Stimulated activated CD4-positive, alpha-beta T cell treated with anti-CD3 and anti-CD28 coated beads, Interleukin-1b, Interleukin-23, amount 100 ng/mL, for 48 hours (primary cell): ENCODE measurements at regions not wholly inside any gene's neighbourhood (a gene's known extent, or its start where the extent isn't known, plus 50 kb on each side); places are given as distances from the start of the nearest gene placed in this dataset.

Experiments
- DNase-seq: peaks from one replicate; pipeline ENCODE4 v3.0.0-alpha.2; 2020

GRCh38 chr2:41736105-41736567 lies 311.7 kb upstream of the PKDCC start:
- no peak for DNase-seq

DNA sequence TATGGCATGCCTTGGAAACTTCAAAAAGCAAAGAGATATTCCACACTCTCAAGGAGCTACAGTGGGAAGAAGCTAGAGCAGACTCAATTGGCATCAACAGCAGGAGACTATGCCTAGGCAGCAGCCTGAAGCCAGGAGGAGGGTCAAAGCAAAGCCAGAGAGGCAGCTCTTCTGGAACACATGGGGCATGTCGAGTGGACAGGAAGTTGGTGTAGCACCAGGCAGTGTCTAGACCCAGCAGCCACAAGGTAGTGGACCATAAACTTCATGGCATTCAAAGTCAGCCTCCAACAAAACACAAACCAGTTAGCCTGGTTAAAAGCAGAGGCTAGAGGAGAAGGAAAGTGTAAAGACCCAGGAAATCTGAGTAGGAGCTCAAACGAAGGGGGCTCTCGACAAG lies 311.2 kb upstream of the PKDCC start:
- DNase-seq, result no peak

- DNase-seq, result no peak
Observed at GRCh38 chr2:41737888-41738287, 309.9 kb upstream of the PKDCC start.

- DNase-seq, result no peak
Observed at GRCh38 chr2:41741951-41742595, 305.7 kb upstream of the PKDCC start.

DNA sequence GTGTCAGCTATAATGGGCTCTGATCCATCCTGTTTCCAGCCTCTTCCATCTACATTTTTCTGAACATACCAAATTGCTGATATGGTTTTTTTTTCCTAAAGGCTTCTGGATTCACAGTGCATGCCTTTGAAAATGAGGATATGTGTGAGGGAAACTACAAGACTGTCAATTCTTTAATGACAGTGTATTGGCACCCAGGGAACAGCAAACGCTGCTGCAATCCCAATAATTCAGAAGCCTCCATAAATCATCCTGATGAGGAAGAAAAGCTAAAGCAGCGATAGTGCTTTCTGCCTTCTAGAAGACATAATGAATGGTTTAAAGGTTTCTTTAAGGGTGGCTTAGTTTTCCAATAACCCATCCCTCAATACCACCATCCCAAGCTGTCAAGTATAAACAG lies 304.5 kb upstream of the PKDCC start:
- DNase-seq, result no peak

DNA sequence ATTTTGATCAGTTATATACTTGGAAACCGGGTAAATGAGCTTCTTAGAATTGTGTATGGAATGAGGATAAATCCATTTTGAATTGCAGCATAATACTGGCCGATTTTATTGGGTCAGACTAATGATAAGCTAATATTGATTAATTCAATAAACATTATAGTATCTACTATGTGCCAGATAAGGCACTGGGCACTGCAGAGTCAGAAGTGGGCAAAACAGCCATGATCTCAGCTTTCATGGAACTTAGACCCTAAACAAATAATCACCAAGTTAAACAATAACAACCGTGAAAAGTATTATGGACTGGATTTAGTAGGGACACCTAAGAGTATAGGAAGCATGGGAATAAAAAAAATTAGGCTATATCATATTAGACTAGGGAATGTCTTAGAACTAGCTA lies 297.0 kb upstream of the PKDCC start:
- no peak for DNase-seq

DNA sequence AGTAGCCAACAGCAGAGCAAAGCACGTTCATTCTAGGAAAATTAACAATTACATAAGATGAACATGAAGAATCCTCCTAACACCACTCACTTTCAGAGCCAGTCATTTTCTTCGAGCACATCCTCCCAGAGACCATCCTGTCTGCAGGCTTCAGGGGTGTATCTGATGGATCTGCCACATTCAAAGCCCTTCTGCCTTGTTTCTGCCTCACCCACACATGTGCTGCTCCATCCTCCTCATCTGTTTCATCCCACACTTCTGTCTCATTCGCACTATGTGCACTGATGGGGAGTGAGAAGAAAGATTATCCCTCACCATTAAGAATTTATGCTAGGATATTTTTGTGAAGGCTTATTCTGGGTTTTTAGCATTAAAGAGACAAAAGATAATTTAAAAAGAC lies 287.9 kb upstream of the PKDCC start:
- DNase-seq, result no peak

- no peak for DNase-seq
Observed at GRCh38 chr2:41763141-41763540, 284.7 kb upstream of the PKDCC start.

DNA sequence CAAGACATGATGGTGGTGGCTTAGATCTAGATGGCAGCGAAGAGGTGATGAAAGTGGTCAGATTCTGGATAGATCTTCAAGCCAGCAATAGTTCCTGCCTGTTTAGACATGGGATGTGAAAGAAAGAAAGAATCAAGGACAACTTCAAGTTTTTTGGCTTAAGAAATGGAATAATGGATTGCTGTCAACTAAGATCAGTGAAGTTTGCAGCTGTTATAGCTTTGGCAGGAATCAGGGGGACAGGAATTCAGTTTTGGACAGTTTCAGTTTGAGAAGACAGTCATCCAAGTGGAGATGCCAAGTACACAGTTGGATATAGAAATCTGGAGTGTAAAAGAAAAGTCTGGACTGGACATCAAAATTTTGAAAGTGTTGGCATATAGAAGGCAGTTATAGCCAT lies 283.7 kb upstream of the PKDCC start:
- no peak for DNase-seq

- DNase-seq, result no peak
Observed at GRCh38 chr2:41764919-41765318, 282.9 kb upstream of the PKDCC start.

DNA sequence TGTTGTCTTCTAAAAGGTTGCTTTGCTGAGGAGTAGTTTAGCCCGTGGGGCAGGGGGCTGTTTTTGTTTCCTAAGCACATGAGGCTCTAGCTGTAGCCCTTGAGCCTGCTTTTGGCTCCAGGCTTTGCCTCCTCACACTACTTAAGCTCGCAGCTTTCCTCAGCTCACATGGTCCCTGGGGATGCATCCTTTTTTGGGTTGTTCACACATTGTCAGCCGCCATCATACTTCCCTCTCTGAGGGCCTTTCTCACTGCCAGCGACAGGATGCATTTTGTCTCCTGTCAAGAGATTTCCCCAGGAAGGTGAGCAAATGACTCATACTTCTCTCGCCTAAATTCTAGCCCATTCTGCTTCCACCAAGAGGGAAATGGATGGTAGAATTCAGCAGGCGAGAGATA lies 279.5 kb upstream of the PKDCC start:
- DNase-seq, result no peak

GRCh38 chr2:41771710-41772109 lies 276.1 kb upstream of the PKDCC start:
- no peak for DNase-seq

- no peak for DNase-seq
Observed at GRCh38 chr2:41772697-41773096, 275.1 kb upstream of the PKDCC start.

DNA sequence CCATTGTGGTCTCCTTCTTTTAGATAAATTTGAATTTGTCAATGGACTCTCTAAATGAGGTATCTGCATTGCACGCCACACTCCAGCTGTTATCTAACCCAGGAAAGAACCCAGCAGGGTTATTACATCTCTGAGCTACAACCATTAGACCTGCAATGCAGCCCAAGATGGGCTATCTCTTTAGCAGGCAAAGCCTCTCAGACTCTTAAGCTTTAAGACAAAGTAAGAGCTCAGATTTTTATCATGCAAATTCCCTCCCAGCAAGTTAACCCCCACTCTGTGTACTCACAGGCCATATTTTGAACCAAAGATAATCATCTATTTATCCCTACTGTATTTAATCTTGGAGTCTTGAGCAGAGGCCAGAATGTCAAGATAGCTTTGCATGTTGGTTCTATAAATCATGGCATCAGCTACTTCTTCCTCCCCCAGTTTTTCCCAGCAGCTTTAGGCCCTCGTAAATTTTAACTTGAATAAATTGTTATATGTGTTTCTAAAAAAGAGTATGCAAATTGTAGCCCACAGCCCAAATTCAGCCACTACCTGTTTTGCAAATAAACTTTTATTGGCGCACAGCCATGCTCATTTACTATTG lies 273.7 kb upstream of the PKDCC start:
- no peak for DNase-seq

- no peak for DNase-seq
Observed at GRCh38 chr2:41775366-41776025, 272.3 kb upstream of the PKDCC start.

- DNase-seq, result no peak
Observed at GRCh38 chr2:41779888-41780287, 267.9 kb upstream of the PKDCC start.

GRCh38 chr2:41782306-41783158 lies 265.3 kb upstream of the PKDCC start:
- DNase-seq, result peak; percentile 12

GRCh38 chr2:41784496-41784895 lies 263.3 kb upstream of the PKDCC start:
- no peak for DNase-seq

- DNase-seq, result no peak
Observed at GRCh38 chr2:41785251-41786022, 262.4 kb upstream of the PKDCC start.

DNA sequence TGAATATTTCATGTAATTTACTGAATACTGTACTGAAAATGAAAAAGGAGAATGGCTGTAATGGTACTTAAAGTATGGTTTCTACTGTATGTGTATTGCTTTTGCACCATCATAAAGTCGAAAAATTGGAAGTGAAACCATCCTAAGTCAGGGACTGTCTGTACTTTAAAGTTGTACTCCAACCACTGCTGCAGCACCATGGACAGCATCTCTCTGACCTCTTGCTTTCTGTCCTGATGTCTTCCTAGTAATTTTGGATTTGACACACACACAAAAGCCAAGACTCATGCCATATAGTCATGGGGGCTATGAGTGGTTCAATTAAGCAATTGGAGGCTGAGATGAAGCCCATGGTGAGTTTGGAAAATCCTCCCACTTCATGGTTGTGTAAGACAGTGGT lies 256.3 kb upstream of the PKDCC start:
- DNase-seq, result no peak

GRCh38 chr2:41803361-41803760 lies 244.5 kb upstream of the PKDCC start:
- DNase-seq, result no peak

GRCh38 chr2:41806286-41806685 lies 241.5 kb upstream of the PKDCC start:
- no peak for DNase-seq

GRCh38 chr2:41821167-41821566 lies 226.7 kb upstream of the PKDCC start:
- no peak for DNase-seq
